Lung (tissue), 11 donors: ENCODE measurements at regions not wholly inside any gene's neighbourhood (a gene's known extent, or its start where the extent isn't known, plus 50 kb on each side); places are given as distances from the start of the nearest gene placed in this dataset.
A peak's percentile ranks its signal among the peaks of the same experiment; 100 is the strongest.

Experiments used
- ATAC-seq: fragments of 200-7000 bp; cut with Tn5 transposase; one replicate; pipeline ENCODE4 v1.9.1; 2020; ENCODE audit warnings: moderate number of reproducible peaks; ENCODE audit not compliant: insufficient read depth, low FRiP score
- DNase-seq, 3 donors: peaks; one replicate each; pipeline ENCODE4 v3.0.0-alpha.2; 2013 to 2017
- H3K27ac ChIP-seq, 2 donors: one replicate each; pipeline ENCODE4 v1.5.1; 2013; ENCODE audit warnings: mild to moderate bottlenecking in 2 of 2, moderate library complexity in 2 of 2, control low read depth in 1 of 2, inconsistent platforms in 1 of 2, low read depth in 1 of 2, low read length in 1 of 2
- H3K27me3 ChIP-seq, 3 donors: one replicate each; pipeline ENCODE4 v1.5.1; 2013; ENCODE audit warnings: low read length in 2 of 3; ENCODE audit not compliant: control insufficient read depth in 3 of 3, insufficient read depth in 3 of 3
- H3K36me3 ChIP-seq, 4 donors: one replicate each; pipeline ENCODE4 v1.5.1; 2013; ENCODE audit warnings: low read length in 4 of 4, mild to moderate bottlenecking in 1 of 4, moderate library complexity in 1 of 4; ENCODE audit not compliant: control insufficient read depth in 4 of 4, insufficient read depth in 4 of 4
- H3K4me1 ChIP-seq, 5 donors: one replicate each; pipeline ENCODE4 v1.5.1; 2013; ENCODE audit warnings: low read length in 5 of 5, mild to moderate bottlenecking in 2 of 5, moderate library complexity in 1 of 5; ENCODE audit not compliant: control insufficient read depth in 5 of 5, insufficient read depth in 5 of 5
- H3K4me3 ChIP-seq: one replicate; pipeline ENCODE4 v1.5.1; 2013; ENCODE audit warnings: mild to moderate bottlenecking, control low read depth, moderate library complexity
- H3K9ac ChIP-seq, 2 donors: one replicate each; pipeline ENCODE4 v1.5.1; 2013; ENCODE audit warnings: low read length in 2 of 2, control low read depth in 1 of 2; ENCODE audit not compliant: insufficient read depth in 1 of 2
- H3K9me3 ChIP-seq, 4 donors: one replicate each; pipeline ENCODE4 v1.5.1; 2013; ENCODE audit warnings: low read length in 3 of 4, mild to moderate bottlenecking in 1 of 4, moderate library complexity in 1 of 4; ENCODE audit not compliant: control insufficient read depth in 4 of 4, insufficient read depth in 3 of 4
- WGBS, 2 donors: extraction: QIAGEN DNeasy Blood & Tissue Kit; methylation state at CpG; one replicate each; pipeline ENCODE4 v1.1.7; 2013; 5-methylcytosine and 5-hydroxymethylcytosine counted together
- TF ChIP-seq, protein P1 (sequence below): IDR thresholded peaks from 2 replicates; pipeline ENCODE4 v1.5.1; 2012; ENCODE audit warnings: mild to moderate bottlenecking; ENCODE audit errors: control extremely low read depth, extremely low read depth
- donor health status: control.
- donor health status: control.
- donor health status: Bipolar disorder and iron deficiency.
- donor health status: healthy.
- donor health status: DM: yes; HTN: yes; CAD: no.

DNA sequence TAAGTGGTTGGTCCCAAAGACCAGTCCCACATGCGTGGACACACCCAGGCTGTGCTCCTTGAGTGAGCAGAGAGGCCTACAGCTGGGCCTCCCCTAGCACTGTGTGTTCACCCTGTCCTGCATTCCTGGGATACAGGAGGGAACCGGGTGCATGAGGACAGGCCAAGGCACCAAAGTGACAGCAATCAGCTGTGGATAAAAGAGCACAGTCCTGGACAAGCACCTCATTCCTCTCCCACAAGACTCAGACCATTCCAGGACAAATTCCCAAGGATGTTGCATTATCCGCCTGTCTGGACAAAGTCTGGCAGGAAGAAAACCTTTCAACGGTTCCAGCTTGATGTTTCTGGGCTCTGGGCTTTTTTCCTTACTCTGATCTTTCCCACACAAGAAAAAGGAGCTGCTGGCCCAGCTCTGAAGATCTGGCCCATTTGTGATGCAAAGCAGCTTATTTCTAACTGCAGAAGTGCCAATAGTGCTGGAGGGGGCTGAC lies 273.2 kb downstream of the ENC1 start:
- H3K36me3 ChIP-seq: no peaks in the 10 kb centered on the region
- no peak overlapping the region for H3K9ac ChIP-seq
- no peak overlapping the region for H3K27ac ChIP-seq
- TF ChIP-seq, protein P1, sequence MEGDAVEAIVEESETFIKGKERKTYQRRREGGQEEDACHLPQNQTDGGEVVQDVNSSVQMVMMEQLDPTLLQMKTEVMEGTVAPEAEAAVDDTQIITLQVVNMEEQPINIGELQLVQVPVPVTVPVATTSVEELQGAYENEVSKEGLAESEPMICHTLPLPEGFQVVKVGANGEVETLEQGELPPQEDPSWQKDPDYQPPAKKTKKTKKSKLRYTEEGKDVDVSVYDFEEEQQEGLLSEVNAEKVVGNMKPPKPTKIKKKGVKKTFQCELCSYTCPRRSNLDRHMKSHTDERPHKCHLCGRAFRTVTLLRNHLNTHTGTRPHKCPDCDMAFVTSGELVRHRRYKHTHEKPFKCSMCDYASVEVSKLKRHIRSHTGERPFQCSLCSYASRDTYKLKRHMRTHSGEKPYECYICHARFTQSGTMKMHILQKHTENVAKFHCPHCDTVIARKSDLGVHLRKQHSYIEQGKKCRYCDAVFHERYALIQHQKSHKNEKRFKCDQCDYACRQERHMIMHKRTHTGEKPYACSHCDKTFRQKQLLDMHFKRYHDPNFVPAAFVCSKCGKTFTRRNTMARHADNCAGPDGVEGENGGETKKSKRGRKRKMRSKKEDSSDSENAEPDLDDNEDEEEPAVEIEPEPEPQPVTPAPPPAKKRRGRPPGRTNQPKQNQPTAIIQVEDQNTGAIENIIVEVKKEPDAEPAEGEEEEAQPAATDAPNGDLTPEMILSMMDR: no peak
- no peak for ATAC-seq
- WGBS, 2 donors: 62 to 76% methylated on average over 4 of the region's 4 CpGs
- no peaks in the 10 kb centered on the region for H3K27me3 ChIP-seq
- DNase-seq: peak in 1 of 3 donors; percentile 51
- peaks cover 0 to 21% (median 7%) of the 10 kb centered on the region in 5 donors for H3K4me1 ChIP-seq
- no peak overlapping the region for H3K4me3 ChIP-seq
- H3K9me3 ChIP-seq: peaks cover 0 to 2% (median 0%) of the 10 kb centered on the region in 4 donors

DNA sequence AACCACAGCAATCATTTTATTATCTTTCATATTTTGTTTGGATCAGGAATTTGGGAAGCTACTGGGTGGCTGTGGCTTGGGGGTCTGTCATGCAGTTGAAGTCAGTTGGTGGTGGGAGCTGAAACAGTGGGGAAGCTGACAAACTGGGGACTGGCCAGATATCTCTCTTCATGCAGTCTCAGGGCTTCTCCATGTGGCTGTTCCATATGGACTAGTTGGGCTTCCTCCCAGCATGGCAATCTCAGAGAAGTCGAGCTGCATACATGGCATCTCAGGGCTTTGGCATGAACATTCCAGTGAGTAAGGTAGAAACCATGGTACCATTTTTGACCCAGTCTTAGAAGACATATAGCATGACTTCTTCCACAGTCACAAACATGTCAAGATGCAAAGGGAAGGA lies 274.8 kb downstream of the ENC1 start:
- DNase-seq (no peak), ATAC-seq (no peak)
- Histone ChIP-seq H3K4me1 (peaks cover 0 to 23% (median 7%) of the 10 kb centered on the region in 5 donors), H3K9me3 (peaks cover 0 to 2% (median 0%) of the 10 kb centered on the region in 4 donors), H3K36me3 (no peaks in the 10 kb centered on the region), H3K9ac (no peak overlapping the region), H3K27ac (no peak overlapping the region), H3K27me3 (no peaks in the 10 kb centered on the region), H3K4me3 (no peak overlapping the region)
- 93 to 96% methylated on average over 1 of the region's 1 CpG for WGBS, 2 donors
- TF ChIP-seq, protein P1: no peak

DNA sequence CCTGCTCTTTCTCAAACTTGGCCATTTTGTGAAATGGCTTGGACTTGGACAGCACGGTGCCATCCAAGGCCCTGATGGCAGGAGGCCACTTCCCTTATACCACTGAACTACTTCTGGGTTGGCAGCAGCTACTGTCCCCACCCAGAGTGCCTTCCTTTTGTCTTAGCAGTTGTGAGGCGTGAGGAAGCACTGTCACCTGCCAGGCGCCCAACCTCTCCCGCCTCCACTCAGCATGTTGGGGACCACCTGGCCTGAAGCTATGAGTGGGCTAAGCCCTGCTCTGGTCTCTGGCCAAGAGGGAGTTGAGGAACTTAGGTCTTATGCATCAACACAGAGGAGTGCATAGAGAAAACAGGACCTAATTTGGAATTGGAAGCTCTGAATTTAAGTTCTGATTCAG lies 276.0 kb downstream of the ENC1 start:
- DNase-seq (no peak), ATAC-seq (no peak)
- TF ChIP-seq, protein P1: no peak
- Histone ChIP-seq H3K9me3 (peaks cover 0 to 2% (median 0%) of the 10 kb centered on the region in 4 donors), H3K27me3 (no peaks in the 10 kb centered on the region), H3K27ac (no peak overlapping the region), H3K4me3 (no peak overlapping the region), H3K4me1 (peaks cover 0 to 17% (median 4%) of the 10 kb centered on the region in 5 donors), H3K36me3 (no peaks in the 10 kb centered on the region), H3K9ac (no peak overlapping the region)
- 81 to 89% methylated on average over 4 of the region's 4 CpGs for WGBS, 2 donors

DNA sequence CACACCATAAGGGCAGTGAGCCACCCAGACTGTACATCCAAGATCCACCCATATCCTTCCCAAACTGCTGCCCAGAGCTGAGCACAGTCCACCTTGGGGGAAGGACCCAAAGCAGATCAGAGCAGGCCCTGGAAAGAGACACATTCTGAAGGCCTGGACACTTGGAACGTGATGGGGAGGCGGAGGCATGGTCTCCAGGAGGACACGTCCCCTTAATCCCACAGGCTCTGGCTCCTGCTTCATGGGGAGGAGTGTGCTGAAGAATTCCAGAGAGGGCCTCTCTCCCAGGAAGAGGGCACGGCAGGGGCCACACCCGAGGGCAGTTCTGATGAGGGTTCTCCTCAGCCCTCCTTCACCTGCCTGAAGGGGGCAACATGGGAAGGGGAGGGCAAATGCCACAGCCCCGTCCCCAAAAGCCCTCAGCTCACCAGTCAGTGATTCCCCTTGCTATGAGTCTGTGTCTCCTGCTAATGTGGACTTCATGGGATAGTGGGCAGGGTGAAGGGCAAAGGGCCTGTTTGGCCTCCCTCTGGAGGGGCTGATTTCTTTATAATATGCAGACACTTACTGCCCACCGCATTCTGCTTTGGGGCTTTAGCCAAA lies 276.8 kb downstream of the ENC1 start:
- no peak for ATAC-seq
- H3K4me3 ChIP-seq: no peak overlapping the region
- 91 to 96% methylated on average over 7 of the region's 7 CpGs for WGBS, 2 donors

More for the DNA sequence above, 276.8 kb downstream of the ENC1 start:
- Histone ChIP-seq H3K4me1 (peaks cover 0 to 17% (median 4%) of the 10 kb centered on the region in 5 donors), H3K27ac (no peak overlapping the region), H3K9ac (no peak overlapping the region), H3K27me3 (no peaks in the 10 kb centered on the region), H3K36me3 (no peaks in the 10 kb centered on the region), H3K9me3 (peaks cover 0 to 2% (median 0%) of the 10 kb centered on the region in 4 donors)
- TF ChIP-seq, protein P1: no peak
- DNase-seq: no peak
